ENCODE measurements at regions not wholly inside any gene's neighbourhood (a gene's known extent, or its start where the extent isn't known, plus 50 kb on each side); places are given as distances from the start of the nearest gene placed in this dataset.
A peak's percentile ranks its signal among the peaks of the same experiment; 100 is the strongest.

- in situ Hi-C loops (cut with MboI; ENCODE audit: low pct_unique_long_range_greater_than_20kb in 2 of 9, low sequenced_read_pairs in 9 of 9, unreplicated experiment in 9 of 9), result no loop called here
- Histone ChIP-seq H3K4me1 (replicated peaks in 1 of 2) (no peaks in the 10 kb centered on the region), H3K4me3 (no peak overlapping the region), H3K27ac (no peak overlapping the region)
- 40 to 100% (median 83%) methylated on average over 1 to 4 of the region's 4 CpGs; no CpG with 5 or more reads in 4 of the 10 experiments for WGBS, 10 experiments
- ATAC-seq (replicated peaks in 6 of 8), result peak in 2 of 8 experiments; percentile 26 to 27
Measured at GRCh38 chr3:74531491-74531890, 83.0 kb downstream of the CNTN3 start.

GRCh38 chr3:74529145-74529544 is 85.3 kb downstream of the CNTN3 start:
- H3K4me1 ChIP-seq (replicated peaks in 1 of 2), result no peaks in the 10 kb centered on the region
- in situ Hi-C loops (cut with MboI; ENCODE audit: low pct_unique_long_range_greater_than_20kb in 2 of 9, low sequenced_read_pairs in 9 of 9, unreplicated experiment in 9 of 9), result no loop called here
- no peak overlapping the region for H3K27ac ChIP-seq
- no peak for ATAC-seq (replicated peaks in 6 of 8)
- no peak overlapping the region for H3K4me3 ChIP-seq
- WGBS, 10 experiments, result 63 to 100% (median 77%) methylated on average over 1 to 3 of the region's 3 CpGs

- Histone ChIP-seq H3K4me3 (no peak overlapping the region), H3K4me1 (replicated peaks in 1 of 2) (no peaks in the 10 kb centered on the region), H3K27ac (no peak overlapping the region)
- in situ Hi-C loops (cut with MboI; ENCODE audit: low pct_unique_long_range_greater_than_20kb in 2 of 9, low sequenced_read_pairs in 9 of 9, unreplicated experiment in 9 of 9), result no loop called here
- no peak for ATAC-seq (replicated peaks in 6 of 8)
- WGBS, 10 experiments, result 17 to 100% (median 79%) methylated on average over 1 to 4 of the region's 4 CpGs
Measured at GRCh38 chr3:74527566-74527965, 86.9 kb downstream of the CNTN3 start.

GRCh38 chr3:74523811-74524210 is 90.6 kb downstream of the CNTN3 start:
- H3K27ac ChIP-seq, result no peak overlapping the region
- in situ Hi-C loops (cut with MboI; ENCODE audit: low pct_unique_long_range_greater_than_20kb in 2 of 9, low sequenced_read_pairs in 9 of 9, unreplicated experiment in 9 of 9), result no loop called here
- H3K4me1 ChIP-seq (replicated peaks in 1 of 2), result no peaks in the 10 kb centered on the region
- ATAC-seq (replicated peaks in 6 of 8), result no peak
- no peak overlapping the region for H3K4me3 ChIP-seq
- 17 to 100% (median 71%) methylated on average over 1 to 2 of the region's 2 CpGs; no CpG with 5 or more reads in 1 of the 10 experiments for WGBS, 10 experiments

- WGBS, 10 experiments, result 50 to 83% (median 67%) methylated on average over 3 of the region's 3 CpGs
- Histone ChIP-seq H3K27ac (no peak overlapping the region), H3K4me3 (no peak overlapping the region), H3K4me1 (replicated peaks in 1 of 2) (no peaks in the 10 kb centered on the region)
- in situ Hi-C loops (cut with MboI; ENCODE audit: low pct_unique_long_range_greater_than_20kb in 2 of 9, low sequenced_read_pairs in 9 of 9, unreplicated experiment in 9 of 9), result no loop called here
- ATAC-seq (replicated peaks in 6 of 8), result no peak
Measured at GRCh38 chr3:74520895-74521294, 93.6 kb downstream of the CNTN3 start.

GRCh38 chr3:74518610-74519009 is 95.8 kb downstream of the CNTN3 start:
- Histone ChIP-seq H3K27ac (no peak overlapping the region), H3K4me3 (no peak overlapping the region), H3K4me1 (replicated peaks in 1 of 2) (no peaks in the 10 kb centered on the region)
- ATAC-seq (replicated peaks in 6 of 8), result peak in 3 of 8 experiments; percentile 72 to 82 (median 81)
- in situ Hi-C loops (cut with MboI; ENCODE audit: low pct_unique_long_range_greater_than_20kb in 2 of 9, low sequenced_read_pairs in 9 of 9, unreplicated experiment in 9 of 9), result no loop called here

GRCh38 chr3:74516019-74516418 is 98.4 kb downstream of the CNTN3 start:
- in situ Hi-C loops (cut with MboI; ENCODE audit: low pct_unique_long_range_greater_than_20kb in 2 of 9, low sequenced_read_pairs in 9 of 9, unreplicated experiment in 9 of 9), result no loop called here
- ATAC-seq (replicated peaks in 6 of 8), result peak in 2 of 8 experiments; percentile 54 to 63
- H3K4me3 ChIP-seq, result no peak overlapping the region
- no peak overlapping the region for H3K27ac ChIP-seq
- no peaks in the 10 kb centered on the region for H3K4me1 ChIP-seq (replicated peaks in 1 of 2)

GRCh38 chr3:74515451-74515850 is 99.0 kb downstream of the CNTN3 start:
- H3K27ac ChIP-seq, result no peak overlapping the region
- no peak overlapping the region for H3K4me3 ChIP-seq
- no peaks in the 10 kb centered on the region for H3K4me1 ChIP-seq (replicated peaks in 1 of 2)
- WGBS, 10 experiments, result 60 to 100% (median 96%) methylated on average over 1 to 2 of the region's 3 CpGs; no CpG with 5 or more reads in 4 of the 10 experiments
- in situ Hi-C loops (cut with MboI; ENCODE audit: low pct_unique_long_range_greater_than_20kb in 2 of 9, low sequenced_read_pairs in 9 of 9, unreplicated experiment in 9 of 9), result no loop called here
- no peak for ATAC-seq (replicated peaks in 6 of 8)

GRCh38 chr3:74511078-74511477 is 103.4 kb downstream of the CNTN3 start:
- Histone ChIP-seq H3K27ac (no peak overlapping the region), H3K4me3 (no peak overlapping the region), H3K4me1 (replicated peaks in 1 of 2) (no peaks in the 10 kb centered on the region)
- ATAC-seq (replicated peaks in 6 of 8), result peak in 3 of 8 experiments; percentile 18 to 82 (median 65)
- in situ Hi-C loops (cut with MboI; ENCODE audit: low pct_unique_long_range_greater_than_20kb in 2 of 9, low sequenced_read_pairs in 9 of 9, unreplicated experiment in 9 of 9), result no loop called here

- Histone ChIP-seq H3K4me1 (replicated peaks in 1 of 2) (no peaks in the 10 kb centered on the region), H3K27ac (no peak overlapping the region), H3K4me3 (no peak overlapping the region)
- no peak for ATAC-seq (replicated peaks in 6 of 8)
- 72 to 100% (median 89%) methylated on average over 1 to 5 of the region's 5 CpGs for WGBS, 10 experiments
- in situ Hi-C loops (cut with MboI; ENCODE audit: low pct_unique_long_range_greater_than_20kb in 2 of 9, low sequenced_read_pairs in 9 of 9, unreplicated experiment in 9 of 9), result no loop called here
Measured at GRCh38 chr3:74510261-74510818, 104.1 kb downstream of the CNTN3 start.

- ATAC-seq (replicated peaks in 6 of 8), result no peak
- 80 to 100% (median 96%) methylated on average over 1 to 6 of the region's 6 CpGs; no CpG with 5 or more reads in 2 of the 10 experiments for WGBS, 10 experiments
Measured at GRCh38 chr3:74507691-74508090, 106.8 kb downstream of the CNTN3 start.

GRCh38 chr3:74506246-74506645 is 108.2 kb downstream of the CNTN3 start:
- WGBS, 10 experiments, result 50 to 100% (median 93%) methylated on average over 1 of the region's 1 CpG; no CpG with 5 or more reads in 3 of the 10 experiments
- no peak for ATAC-seq (replicated peaks in 6 of 8)
- Histone ChIP-seq H3K4me1 (replicated peaks in 1 of 2) (no peaks in the 10 kb centered on the region), H3K4me3 (no peak overlapping the region), H3K27ac (no peak overlapping the region)
- in situ Hi-C loops (cut with MboI; ENCODE audit: low pct_unique_long_range_greater_than_20kb in 2 of 9, low sequenced_read_pairs in 9 of 9, unreplicated experiment in 9 of 9), result no loop called here

More at GRCh38 chr3:74507691-74508090, 106.8 kb downstream of the CNTN3 start:
- Histone ChIP-seq H3K27ac (no peak overlapping the region), H3K4me3 (no peak overlapping the region), H3K4me1 (replicated peaks in 1 of 2) (no peaks in the 10 kb centered on the region)
- in situ Hi-C loops (cut with MboI; ENCODE audit: low pct_unique_long_range_greater_than_20kb in 2 of 9, low sequenced_read_pairs in 9 of 9, unreplicated experiment in 9 of 9), result no loop called here

- Histone ChIP-seq H3K27ac (no peak overlapping the region), H3K4me3 (no peak overlapping the region), H3K4me1 (replicated peaks in 1 of 2) (no peaks in the 10 kb centered on the region)
- no peak for ATAC-seq (replicated peaks in 6 of 8)
- 64 to 100% (median 90%) methylated on average over 2 to 6 of the region's 6 CpGs; no CpG with 5 or more reads in 3 of the 10 experiments for WGBS, 10 experiments
- in situ Hi-C loops (cut with MboI; ENCODE audit: low pct_unique_long_range_greater_than_20kb in 2 of 9, low sequenced_read_pairs in 9 of 9, unreplicated experiment in 9 of 9), result no loop called here
Measured at GRCh38 chr3:74501007-74501406, 113.5 kb downstream of the CNTN3 start.

GRCh38 chr3:74500257-74500656 is 114.2 kb downstream of the CNTN3 start:
- Histone ChIP-seq H3K27ac (no peak overlapping the region), H3K4me3 (no peak overlapping the region), H3K4me1 (replicated peaks in 1 of 2) (no peaks in the 10 kb centered on the region)
- 26 to 96% (median 74%) methylated on average over 2 to 5 of the region's 5 CpGs for WGBS, 10 experiments
- in situ Hi-C loops (cut with MboI; ENCODE audit: low pct_unique_long_range_greater_than_20kb in 2 of 9, low sequenced_read_pairs in 9 of 9, unreplicated experiment in 9 of 9), result no loop called here
- ATAC-seq (replicated peaks in 6 of 8), result no peak
